ENCODE measurements at regions not wholly inside any gene's neighbourhood (a gene's known extent, or its start where the extent isn't known, plus 50 kb on each side); places are given as distances from the start of the nearest gene placed in this dataset.

DNA sequence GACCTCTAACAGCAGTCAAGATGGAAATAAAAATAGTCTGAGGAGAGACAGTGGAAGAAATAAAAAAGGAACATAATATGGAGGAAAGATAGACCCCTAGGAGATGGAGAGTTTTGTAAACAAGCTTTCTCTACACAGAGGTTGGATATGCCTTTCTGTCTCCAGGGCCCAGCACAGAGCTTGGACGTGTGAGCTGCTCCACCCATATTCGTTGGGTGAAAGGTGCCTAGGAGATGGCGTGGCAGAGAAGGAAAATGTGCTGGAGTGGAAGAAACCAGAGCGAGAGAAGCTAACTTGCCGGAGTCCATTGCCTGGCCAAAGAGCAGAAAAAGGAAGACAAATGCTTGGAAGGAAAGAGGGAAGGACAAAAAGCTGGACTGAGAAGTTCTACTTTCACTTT, 78.3 kb upstream of the LMO4 start:
- no peaks in the 10 kb centered on the region; the same call in 1 of the 2 replicates for H3K9me2 ChIP-seq (ENCODE audit: insufficient read depth)
- in situ Hi-C loops (cut with MboI), result no loop called here
- H3K27ac ChIP-seq, result no peak overlapping the region
- H3K27me3 ChIP-seq (replicated peaks; ENCODE audit: insufficient read depth), result no peaks in the 10 kb centered on the region
- no peak overlapping the region for H3K4me3 ChIP-seq
- H2AFZ ChIP-seq, result no peak overlapping the region
- peaks cover 16% of the 10 kb centered on the region for H3K4me1 ChIP-seq (ENCODE audit: insufficient read depth)
- H4K20me1 ChIP-seq (ENCODE audit: insufficient read depth), result no peaks in the 10 kb centered on the region
- H3K9me3 ChIP-seq (ENCODE audit: low read depth), result peaks cover 3% of the 10 kb centered on the region
- H3F3A ChIP-seq (ENCODE audit: insufficient read depth), result peaks cover 17% of the 10 kb centered on the region; the same call in 1 of the 2 replicates
- 93 to 96% methylated on average over 5 of the region's 5 CpGs for WGBS, 2 experiments (ENCODE audit: low coverage in 1 of 2, low lambda C conversion rate in 2 of 2, missing lambda C conversion rate in 2 of 2)
- H3K4me2 ChIP-seq (ENCODE audit: unreplicated experiment), result no peak overlapping the region
- no peak for DNase-seq
- H3K9ac ChIP-seq, result no peak overlapping the region
- H3K36me3 ChIP-seq (ENCODE audit: low read depth), result no peaks in the 10 kb centered on the region
- H3K79me2 ChIP-seq (ENCODE audit: insufficient read depth), result no peaks in the 10 kb centered on the region
- TF ChIP-seq EZH2phosphoT487 (IDR thresholded peaks at IDR 0.05; ENCODE audit: insufficient read depth, low read depth) (no peak), EZH2 (IDR thresholded peaks at IDR 0.05; ENCODE audit: insufficient read depth, poor library complexity, severe bottlenecking) (no peak)

DNA sequence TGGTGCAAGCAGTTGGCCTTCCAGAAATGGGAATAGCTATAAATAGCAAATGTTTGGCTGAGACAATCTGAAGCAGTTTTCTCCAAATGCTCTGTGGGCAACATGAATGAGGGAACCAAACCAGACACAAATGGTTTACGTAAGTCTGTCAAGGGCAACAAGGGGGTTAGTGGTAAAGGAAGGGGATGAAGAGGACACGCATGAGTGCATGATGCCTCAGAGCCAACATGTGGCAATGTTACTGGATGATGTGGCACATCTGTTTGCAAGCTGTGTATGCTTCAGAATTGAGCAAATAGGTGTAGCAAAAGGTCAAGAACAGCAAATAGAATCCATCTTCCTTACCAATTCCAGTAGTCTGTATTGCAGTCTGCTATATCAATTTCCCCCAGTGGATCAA, 76.3 kb upstream of the LMO4 start:
- Histone ChIP-seq H4K20me1 (ENCODE audit: insufficient read depth) (no peaks in the 10 kb centered on the region), H3K27me3 (replicated peaks; ENCODE audit: insufficient read depth) (no peaks in the 10 kb centered on the region), H3K4me1 (ENCODE audit: insufficient read depth) (peaks cover 16% of the 10 kb centered on the region), H3K9me2 (ENCODE audit: insufficient read depth) (no peaks in the 10 kb centered on the region), H3K27ac (peak overlapping the region; percentile 65), H3K4me3 (no peak overlapping the region), H3K9ac (peak overlapping the region; percentile 34), H3K4me2 (ENCODE audit: unreplicated experiment) (peak overlapping the region; percentile 34), H3F3A (ENCODE audit: insufficient read depth) (peaks cover 17% of the 10 kb centered on the region; the same call in 1 of the 2 replicates), H2AFZ (peak overlapping the region; percentile 17; the same call in 1 of the 2 replicates), H3K36me3 (ENCODE audit: low read depth) (no peaks in the 10 kb centered on the region), H3K9me3 (ENCODE audit: low read depth) (peaks cover 3% of the 10 kb centered on the region), H3K79me2 (ENCODE audit: insufficient read depth) (no peaks in the 10 kb centered on the region)
- 5 to 7% methylated on average over 2 of the region's 2 CpGs for whole genome bisulfite sequencing, 2 experiments (ENCODE audit: low coverage in 1 of 2, low lambda C conversion rate in 2 of 2, missing lambda C conversion rate in 2 of 2)
- DNase-seq, result peak; percentile 93
- TF ChIP-seq EZH2 (IDR thresholded peaks at IDR 0.05; ENCODE audit: insufficient read depth, poor library complexity, severe bottlenecking) (no peak), EZH2phosphoT487 (IDR thresholded peaks at IDR 0.05; ENCODE audit: insufficient read depth, low read depth) (no peak)
- in situ Hi-C loops (cut with MboI), result no loop called here

DNA sequence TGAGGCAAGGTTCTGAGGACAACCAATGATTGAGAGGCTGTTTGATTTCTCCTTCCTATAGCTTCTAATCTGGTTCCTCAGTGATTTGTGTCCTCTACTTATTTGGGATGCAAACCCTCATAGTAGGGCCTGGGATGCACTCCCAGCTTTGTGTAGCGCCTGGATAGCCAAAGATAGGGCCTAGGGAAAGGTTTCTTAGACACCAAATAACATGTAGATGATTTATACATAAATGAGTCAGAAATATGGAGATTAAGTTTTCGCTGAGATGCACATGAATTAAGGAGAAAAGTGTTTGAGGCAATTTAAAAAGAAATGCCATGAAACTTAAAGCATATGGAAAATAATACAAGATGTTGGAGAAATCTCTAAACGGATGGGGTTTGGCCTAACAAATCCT, 66.0 kb upstream of the LMO4 start:
- Histone ChIP-seq H3K79me2 (ENCODE audit: insufficient read depth) (no peaks in the 10 kb centered on the region), H2AFZ (no peak overlapping the region), H3K4me3 (no peak overlapping the region), H3K9ac (no peak overlapping the region), H3K4me1 (ENCODE audit: insufficient read depth) (no peaks in the 10 kb centered on the region), H4K20me1 (ENCODE audit: insufficient read depth) (no peaks in the 10 kb centered on the region), H3K27me3 (replicated peaks; ENCODE audit: insufficient read depth) (no peaks in the 10 kb centered on the region), H3K9me2 (ENCODE audit: insufficient read depth) (no peaks in the 10 kb centered on the region), H3F3A (ENCODE audit: insufficient read depth) (no peaks in the 10 kb centered on the region), H3K4me2 (ENCODE audit: unreplicated experiment) (no peak overlapping the region), H3K36me3 (ENCODE audit: low read depth) (no peaks in the 10 kb centered on the region), H3K9me3 (ENCODE audit: low read depth) (peaks cover 2% of the 10 kb centered on the region), H3K27ac (no peak overlapping the region)
- TF ChIP-seq EZH2phosphoT487 (IDR thresholded peaks at IDR 0.05; ENCODE audit: insufficient read depth, low read depth), result no peak
- no peak for TF ChIP-seq EZH2 (IDR thresholded peaks at IDR 0.05; ENCODE audit: insufficient read depth, poor library complexity, severe bottlenecking)
- WGBS, 2 experiments (ENCODE audit: low coverage in 1 of 2, low lambda C conversion rate in 2 of 2, missing lambda C conversion rate in 2 of 2), result 66 to 71% methylated on average over 3 of the region's 3 CpGs
- no peak for DNase-seq
- in situ Hi-C loops (cut with MboI), result no loop called here

DNA sequence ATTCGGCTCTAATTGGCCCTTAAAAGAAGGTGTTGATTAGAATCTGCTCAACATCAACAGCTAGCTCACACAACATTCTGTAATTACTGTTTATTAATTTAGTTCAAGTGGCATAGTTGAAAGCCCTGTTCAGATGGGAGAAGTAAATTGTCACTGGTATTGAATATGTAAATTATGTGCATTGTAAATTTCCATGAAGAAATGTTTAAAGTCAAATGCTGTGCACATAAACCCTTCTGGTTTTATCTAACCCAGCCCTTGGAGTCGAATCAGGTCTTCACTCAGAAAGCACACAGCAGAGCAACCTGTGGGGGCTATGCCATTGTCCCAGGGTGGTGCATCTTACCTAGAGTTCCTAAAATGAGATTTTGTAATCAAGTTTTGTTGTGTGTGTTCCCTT, 65.4 kb upstream of the LMO4 start:
- no peak overlapping the region for H3K4me2 ChIP-seq (ENCODE audit: unreplicated experiment)
- TF ChIP-seq EZH2 (IDR thresholded peaks at IDR 0.05; ENCODE audit: insufficient read depth, poor library complexity, severe bottlenecking) (no peak), EZH2phosphoT487 (IDR thresholded peaks at IDR 0.05; ENCODE audit: insufficient read depth, low read depth) (no peak)

DNA sequence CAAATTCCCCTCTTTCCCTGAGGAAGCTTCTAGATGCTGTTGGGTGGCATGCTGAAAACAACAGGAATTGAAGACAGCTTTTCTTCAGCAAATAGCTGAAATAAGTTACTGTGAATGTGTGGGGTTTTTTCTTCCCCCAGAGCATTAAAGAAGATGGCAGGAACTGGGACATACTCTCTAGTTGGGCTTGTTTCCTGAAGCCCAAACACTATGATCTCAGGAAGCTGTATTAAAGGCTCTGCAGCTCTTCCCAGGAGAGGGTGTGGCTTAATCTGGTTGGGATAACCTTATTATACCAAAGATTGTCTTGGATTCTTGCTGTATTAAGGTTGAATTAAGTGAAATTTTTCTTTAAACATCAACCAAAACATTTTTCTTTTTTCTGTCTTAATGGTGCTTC, 64.9 kb upstream of the LMO4 start:
- H3K27ac ChIP-seq, result no peak overlapping the region
- H3K9me3 ChIP-seq (ENCODE audit: low read depth), result peaks cover 2% of the 10 kb centered on the region
- no peaks in the 10 kb centered on the region for H3K4me1 ChIP-seq (ENCODE audit: insufficient read depth)
- no peak overlapping the region for H3K4me2 ChIP-seq (ENCODE audit: unreplicated experiment)
- no peak overlapping the region for H2AFZ ChIP-seq
- H3K36me3 ChIP-seq (ENCODE audit: low read depth), result no peaks in the 10 kb centered on the region
- in situ Hi-C loops (cut with MboI), result no loop called here
- H3K27me3 ChIP-seq (replicated peaks; ENCODE audit: insufficient read depth), result no peaks in the 10 kb centered on the region
- no peaks in the 10 kb centered on the region for H3F3A ChIP-seq (ENCODE audit: insufficient read depth)
- H4K20me1 ChIP-seq (ENCODE audit: insufficient read depth), result no peaks in the 10 kb centered on the region
- no peaks in the 10 kb centered on the region for H3K9me2 ChIP-seq (ENCODE audit: insufficient read depth)
- DNase-seq, result no peak
- no peak overlapping the region for H3K9ac ChIP-seq
- TF ChIP-seq EZH2 (IDR thresholded peaks at IDR 0.05; ENCODE audit: insufficient read depth, poor library complexity, severe bottlenecking), result no peak
- no peak for TF ChIP-seq EZH2phosphoT487 (IDR thresholded peaks at IDR 0.05; ENCODE audit: insufficient read depth, low read depth)
- H3K4me3 ChIP-seq, result no peak overlapping the region
- no peaks in the 10 kb centered on the region for H3K79me2 ChIP-seq (ENCODE audit: insufficient read depth)

More for the DNA sequence above, 65.4 kb upstream of the LMO4 start:
- Histone ChIP-seq H3K9me3 (ENCODE audit: low read depth) (peaks cover 2% of the 10 kb centered on the region), H3K79me2 (ENCODE audit: insufficient read depth) (no peaks in the 10 kb centered on the region), H3K4me3 (no peak overlapping the region), H3K9me2 (ENCODE audit: insufficient read depth) (no peaks in the 10 kb centered on the region), H3K9ac (no peak overlapping the region), H4K20me1 (ENCODE audit: insufficient read depth) (no peaks in the 10 kb centered on the region), H2AFZ (no peak overlapping the region), H3F3A (ENCODE audit: insufficient read depth) (no peaks in the 10 kb centered on the region), H3K27me3 (replicated peaks; ENCODE audit: insufficient read depth) (no peaks in the 10 kb centered on the region), H3K36me3 (ENCODE audit: low read depth) (no peaks in the 10 kb centered on the region), H3K27ac (no peak overlapping the region), H3K4me1 (ENCODE audit: insufficient read depth) (no peaks in the 10 kb centered on the region)
- 11 to 20% methylated on average over 2 of the region's 2 CpGs for WGBS, 2 experiments (ENCODE audit: low coverage in 1 of 2, low lambda C conversion rate in 2 of 2, missing lambda C conversion rate in 2 of 2)
- no peak for DNase-seq
- in situ Hi-C loops (cut with MboI), result no loop called here

Data from GM23248 (cell line).